HG03095 (cell line): ENCODE measurements at regions not wholly inside any gene's neighbourhood (a gene's known extent, or its start where the extent isn't known, plus 50 kb on each side); places are given as distances from the start of the nearest gene placed in this dataset.
"Not testable (repeated sequence)": the region's sequence is repeated elsewhere in the genome, so short reads cannot be mapped to it uniquely, and the experiment has no call there.

Experiments
- ATAC-seq: cut with Tn5 transposase; IDR thresholded peaks from one replicate; pipeline ENCODE4 v1.9.1; 2021; ENCODE audit warnings: moderate library complexity; ENCODE audit not compliant: unreplicated experiment

DNA sequence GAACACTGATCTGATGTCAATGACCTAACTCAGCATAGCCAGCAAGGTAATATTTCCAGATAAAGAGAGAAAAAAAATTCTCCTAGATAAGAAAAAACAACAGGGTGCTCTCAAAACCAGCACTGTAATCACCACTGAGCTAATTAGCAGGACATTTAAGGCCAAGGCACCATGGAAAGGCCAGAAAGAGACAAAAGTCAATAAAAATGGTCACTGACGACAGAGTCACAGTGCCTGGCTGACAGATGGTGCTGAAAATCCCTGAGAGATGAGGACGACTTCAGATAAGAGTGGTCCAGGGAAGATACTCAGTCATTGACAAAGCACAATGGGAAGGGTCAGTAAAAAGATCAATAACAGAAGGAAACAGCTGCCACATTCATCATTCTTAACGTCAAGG lies 186.7 kb downstream of the SPATA31A6 start:
- ATAC-seq, result not testable (repeated sequence)

DNA sequence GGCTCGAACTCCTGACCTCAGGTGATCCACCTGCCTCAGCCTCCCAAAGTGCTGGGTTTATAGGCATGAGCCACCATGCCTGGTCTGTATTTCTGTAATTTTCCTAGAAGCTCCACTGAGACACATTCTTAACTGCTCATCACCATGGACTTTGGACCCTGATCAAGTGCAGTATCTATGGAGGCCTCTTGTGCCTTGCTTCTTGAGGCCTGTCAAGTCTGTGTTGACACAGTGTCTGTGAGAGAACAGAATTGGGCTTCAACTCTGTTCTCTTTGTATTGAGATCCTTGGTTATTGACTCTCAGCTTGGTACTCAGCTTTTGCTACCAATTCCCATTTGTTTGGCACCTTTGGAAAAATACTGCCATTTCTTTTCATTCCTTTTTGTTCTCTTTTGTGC lies 188.0 kb downstream of the SPATA31A6 start:
- not testable (repeated sequence) for ATAC-seq

DNA sequence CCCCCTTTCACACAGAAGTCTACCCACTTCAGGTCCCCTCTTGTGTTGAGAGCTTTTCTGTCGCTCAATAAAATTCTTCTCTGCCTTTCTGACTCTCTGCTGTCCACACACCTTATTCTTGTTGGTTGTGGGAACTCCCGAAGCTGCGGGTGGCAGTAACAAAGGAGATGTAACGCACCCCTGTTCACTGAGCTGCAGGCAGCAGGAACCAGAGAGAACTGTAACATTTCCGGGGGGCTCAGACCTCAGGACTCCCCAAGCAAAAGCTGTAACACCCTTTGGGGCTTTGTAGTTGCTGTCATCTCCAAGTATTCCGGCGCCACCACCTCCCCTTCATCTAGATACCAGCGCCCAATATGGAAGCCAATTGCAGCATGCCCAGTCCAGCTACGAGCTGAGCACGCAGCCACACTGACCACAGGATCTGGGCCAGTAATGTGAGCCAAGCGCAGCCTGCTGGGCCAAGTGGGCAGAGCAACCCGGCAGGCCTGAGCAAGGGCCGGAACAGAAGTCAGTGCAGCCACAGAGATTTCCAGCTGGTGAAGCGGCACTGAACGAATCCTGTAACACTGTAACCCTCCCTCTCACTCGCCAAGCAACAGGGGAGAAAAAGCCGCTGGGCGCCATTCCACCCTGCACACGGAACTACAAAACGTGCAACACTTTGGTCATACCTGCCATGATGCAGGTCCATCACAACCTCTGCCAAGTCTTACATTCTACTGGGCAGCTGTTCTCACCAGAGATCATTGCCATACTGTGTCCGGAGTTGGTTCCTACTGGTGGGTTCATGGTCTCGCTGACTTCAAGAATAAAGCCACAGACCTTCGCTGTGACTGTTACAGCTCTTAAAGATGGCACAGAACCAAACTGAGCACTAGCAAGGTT lies 194.3 kb downstream of the SPATA31A6 start:
- ATAC-seq, result not testable (repeated sequence)

GRCh38 chr9:42378418-42378815 lies 195.0 kb downstream of the SPATA31A6 start:
- no peak for ATAC-seq

- not testable (repeated sequence) for ATAC-seq
Observed at GRCh38 chr9:42379602-42380001, 196.1 kb downstream of the SPATA31A6 start.

DNA sequence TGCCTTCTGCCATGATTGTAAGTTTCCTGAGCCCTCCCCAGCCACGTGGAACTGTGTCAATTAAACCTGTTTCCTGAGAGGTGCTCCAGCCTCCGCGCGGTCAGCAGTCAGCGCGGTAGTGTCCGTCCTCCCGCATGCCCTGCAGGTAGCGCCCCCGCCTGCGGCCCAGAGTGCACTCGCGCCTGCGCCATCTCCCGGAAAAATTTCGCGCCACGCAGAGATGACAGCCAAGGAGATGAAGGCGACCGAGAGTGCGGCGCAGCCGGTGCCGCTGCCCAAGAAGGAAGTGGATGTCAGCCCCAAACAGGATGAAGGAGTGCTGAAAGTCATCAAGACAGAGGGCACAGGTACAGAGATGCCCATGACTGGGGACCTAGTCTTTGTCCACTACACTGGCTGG lies 201.1 kb downstream of the SPATA31A6 start:
- not testable (repeated sequence) for ATAC-seq

- ATAC-seq, result not testable (repeated sequence)
Observed at GRCh38 chr9:42385574-42386120, 202.2 kb downstream of the SPATA31A6 start.

DNA sequence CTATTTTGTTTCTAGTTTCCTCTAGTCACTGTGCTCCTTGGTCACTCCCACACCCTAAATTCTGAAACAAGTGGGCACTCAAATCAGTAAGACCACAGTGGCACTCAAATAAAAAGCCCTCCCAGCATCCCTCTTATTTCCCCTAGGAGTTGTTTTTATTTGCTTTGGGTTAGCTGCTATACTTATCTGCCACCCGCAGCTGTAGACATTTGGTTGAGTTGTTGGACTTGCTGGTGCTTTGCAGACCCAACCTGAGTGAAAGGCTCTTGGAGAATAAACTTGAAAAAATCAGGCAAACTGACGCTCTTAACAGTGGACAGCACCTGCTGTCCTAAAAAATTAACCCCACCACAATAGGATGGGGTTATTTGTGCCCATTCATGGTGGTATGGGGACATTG lies 203.0 kb downstream of the SPATA31A6 start:
- no peak for ATAC-seq

DNA sequence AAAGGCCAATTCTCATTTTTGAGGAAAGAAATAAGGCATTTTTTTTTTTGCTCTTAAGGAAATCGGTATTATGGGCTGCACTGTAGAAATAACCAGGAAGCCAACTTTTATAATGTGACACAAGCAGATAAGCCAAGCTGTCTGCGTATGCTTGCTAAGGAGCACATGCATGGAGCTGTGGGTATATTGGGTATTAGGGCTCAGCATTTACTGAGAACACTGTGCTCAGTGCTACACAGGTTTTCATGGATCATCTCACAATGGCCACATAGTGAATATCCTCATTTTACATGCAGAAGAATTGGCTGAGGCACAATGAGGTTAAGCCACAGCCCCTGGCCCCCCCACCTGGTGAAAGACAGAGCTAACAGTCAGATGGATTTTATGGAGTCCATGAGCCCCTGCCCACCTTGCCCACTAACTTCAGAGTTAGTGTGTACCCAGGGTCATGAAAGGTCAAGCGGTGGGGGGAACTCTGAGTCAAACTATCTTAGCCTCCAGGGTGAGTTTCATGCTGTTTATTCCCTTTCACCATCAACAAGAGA lies 204.8 kb downstream of the SPATA31A6 start:
- no peak for ATAC-seq

DNA sequence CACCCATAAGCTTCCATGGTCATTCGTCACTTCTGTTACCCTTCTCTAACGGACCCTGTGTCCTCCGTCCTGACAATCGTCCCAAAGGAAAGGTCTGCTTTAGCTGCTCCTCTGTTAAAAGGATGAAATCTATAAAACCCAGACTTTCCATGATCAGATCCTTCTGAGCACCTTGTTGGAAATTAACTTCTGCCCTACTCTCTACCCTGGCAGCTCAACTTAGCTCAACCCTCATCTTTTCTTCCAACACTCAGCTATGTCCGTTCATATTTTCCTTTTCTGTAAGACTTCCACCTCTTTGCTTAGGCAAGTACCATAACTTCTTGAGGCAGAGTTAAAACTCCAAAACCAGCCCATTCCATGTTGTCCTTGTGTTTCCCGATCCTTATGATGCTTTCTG lies 205.4 kb downstream of the SPATA31A6 start:
- ATAC-seq, result no peak

GRCh38 chr9:42392773-42393455 lies 209.5 kb downstream of the SPATA31A6 start:
- ATAC-seq, result not testable (repeated sequence)

- no peak for ATAC-seq
Observed at GRCh38 chr9:42396318-42396717, 212.9 kb downstream of the SPATA31A6 start.

- not testable (repeated sequence) for ATAC-seq
Observed at GRCh38 chr9:42397336-42397735, 213.9 kb downstream of the SPATA31A6 start.

DNA sequence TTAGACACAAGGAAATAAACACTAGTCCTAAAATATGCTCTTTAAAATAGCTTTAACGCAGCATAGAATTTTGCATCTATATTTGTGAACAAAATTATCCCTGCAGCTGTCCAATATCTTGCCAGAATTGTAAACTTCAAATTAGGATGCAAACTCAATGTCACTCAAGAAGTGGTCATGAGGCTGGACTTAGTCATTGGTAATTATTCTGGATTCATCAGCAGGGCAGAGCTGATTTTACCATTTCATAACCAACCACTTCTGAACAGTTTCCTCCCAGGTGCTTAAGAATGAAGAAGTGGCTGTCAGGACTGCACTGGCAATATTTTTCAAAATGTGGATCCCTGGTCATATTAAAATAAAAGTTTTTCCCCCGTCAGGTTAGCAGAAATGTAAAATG lies 219.5 kb downstream of the SPATA31A6 start:
- not testable (repeated sequence) for ATAC-seq

- ATAC-seq, result not testable (repeated sequence)
Observed at GRCh38 chr9:42409581-42409980, 226.1 kb downstream of the SPATA31A6 start.

DNA sequence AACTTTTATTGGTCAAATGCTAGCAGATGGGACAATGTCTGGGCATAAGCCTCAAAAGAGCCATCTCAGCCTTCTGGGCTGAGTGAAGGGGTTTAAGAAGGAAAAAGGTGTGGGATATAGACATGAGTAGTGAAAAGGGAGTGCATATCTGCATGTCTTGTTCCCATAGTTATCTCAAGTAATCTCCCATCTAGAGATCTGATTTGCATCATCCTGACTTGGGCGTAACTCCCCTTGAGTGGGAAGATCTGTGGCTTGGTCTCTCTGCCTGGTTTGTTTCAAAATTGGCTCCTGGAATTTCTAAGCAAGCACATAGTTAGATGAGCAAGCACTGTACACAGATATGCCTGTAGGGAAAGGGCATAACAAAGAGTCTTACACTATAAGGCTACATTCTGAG lies 228.9 kb downstream of the SPATA31A6 start:
- ATAC-seq, result not testable (repeated sequence)

- ATAC-seq, result not testable (repeated sequence)
Observed at GRCh38 chr9:42414865-42415264, 231.4 kb downstream of the SPATA31A6 start.

DNA sequence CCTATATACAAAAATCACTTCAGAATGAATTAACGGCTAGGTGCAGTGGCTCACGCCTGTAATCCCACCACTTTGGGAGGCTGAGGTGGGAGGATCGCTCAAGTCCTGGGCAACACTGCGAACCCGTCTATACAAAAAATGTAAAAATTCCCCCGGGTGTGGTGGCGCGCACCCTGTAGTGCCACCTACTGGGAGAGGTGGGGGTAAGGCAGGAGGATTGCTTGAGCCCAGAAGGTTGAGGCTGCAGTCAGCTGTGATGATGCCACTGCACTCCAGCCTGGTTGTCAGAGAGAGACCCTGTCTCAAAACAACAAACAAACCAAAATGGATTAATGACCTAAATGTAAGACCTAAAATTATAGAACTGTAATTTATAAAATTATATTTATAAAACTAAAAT lies 236.2 kb downstream of the SPATA31A6 start:
- ATAC-seq, result not testable (repeated sequence)

DNA sequence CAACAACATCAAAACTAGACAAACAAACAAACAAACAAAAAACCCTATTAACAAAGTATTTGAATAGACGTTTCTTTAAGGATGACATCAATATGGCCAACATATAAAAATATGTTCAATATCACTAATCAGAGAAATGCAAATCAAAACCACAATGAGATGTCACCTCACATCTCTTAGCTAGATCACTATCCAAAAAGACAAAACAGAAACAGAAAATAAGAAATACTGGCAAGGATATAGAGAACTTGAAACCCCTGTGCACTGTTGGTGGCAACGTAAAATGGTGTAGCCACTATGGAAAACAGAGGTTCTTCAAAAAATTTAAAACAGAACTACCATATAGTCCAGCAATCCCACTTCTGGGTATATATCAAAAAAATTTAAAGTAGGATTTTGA lies 236.9 kb downstream of the SPATA31A6 start:
- not testable (repeated sequence) for ATAC-seq

GRCh38 chr9:42421630-42422029 lies 238.2 kb downstream of the SPATA31A6 start:
- not testable (repeated sequence) for ATAC-seq
